ENCODE measurements at regions not wholly inside any gene's neighbourhood (a gene's known extent, or its start where the extent isn't known, plus 50 kb on each side); places are given as distances from the start of the nearest gene placed in this dataset.
"Not testable (repeated sequence)": the region's sequence is repeated elsewhere in the genome, so short reads cannot be mapped to it uniquely, and the experiment has no call there.

- no peak for DNase-seq
Measured at GRCh38 chr2:176885661-176886060, 326.9 kb upstream of the HNRNPA3 start.

GRCh38 chr2:176891105-176891504 lies 321.5 kb upstream of the HNRNPA3 start:
- no peak for DNase-seq

- DNase-seq = no peak
Measured at GRCh38 chr2:176891857-176892256, 320.7 kb upstream of the HNRNPA3 start.

- DNase-seq = no peak
Measured at GRCh38 chr2:176892676-176893226, 319.8 kb upstream of the HNRNPA3 start.

GRCh38 chr2:176895158-176895557 lies 317.4 kb upstream of the HNRNPA3 start:
- no peak for DNase-seq

GRCh38 chr2:176902454-176902853 lies 310.1 kb upstream of the HNRNPA3 start:
- no peak for DNase-seq

- not testable (repeated sequence) for DNase-seq
Measured at GRCh38 chr2:176904053-176904452, 308.5 kb upstream of the HNRNPA3 start.

GRCh38 chr2:176907341-176907740 lies 305.3 kb upstream of the HNRNPA3 start:
- no peak for DNase-seq

- no peak for DNase-seq
Measured at GRCh38 chr2:176910828-176911227, 301.8 kb upstream of the HNRNPA3 start.

- DNase-seq = no peak
Measured at GRCh38 chr2:176913955-176914354, 298.6 kb upstream of the HNRNPA3 start.

GRCh38 chr2:176914371-176914770 lies 298.2 kb upstream of the HNRNPA3 start:
- DNase-seq = no peak

GRCh38 chr2:176922545-176922944 lies 290.0 kb upstream of the HNRNPA3 start:
- not testable (repeated sequence) for DNase-seq

- DNase-seq = no peak
Measured at GRCh38 chr2:176923205-176923604, 289.4 kb upstream of the HNRNPA3 start.

- DNase-seq = no peak
Measured at GRCh38 chr2:176924909-176925534, 287.6 kb upstream of the HNRNPA3 start.

GRCh38 chr2:176926453-176926852 lies 286.1 kb upstream of the HNRNPA3 start:
- no peak for DNase-seq

- not testable (repeated sequence) for DNase-seq
Measured at GRCh38 chr2:176929387-176929786, 283.2 kb upstream of the HNRNPA3 start.

- DNase-seq = peak; percentile 87
Measured at GRCh38 chr2:176931588-176932563, 280.7 kb upstream of the HNRNPA3 start.

GRCh38 chr2:176934131-176934530 lies 278.5 kb upstream of the HNRNPA3 start:
- DNase-seq = no peak

- DNase-seq = no peak
Measured at GRCh38 chr2:176934869-176935415, 277.7 kb upstream of the HNRNPA3 start.

- no peak for DNase-seq
Measured at GRCh38 chr2:176935543-176936102, 277.0 kb upstream of the HNRNPA3 start.

- no peak for DNase-seq
Measured at GRCh38 chr2:176936410-176936809, 276.2 kb upstream of the HNRNPA3 start.

- DNase-seq = no peak
Measured at GRCh38 chr2:176944998-176945397, 267.6 kb upstream of the HNRNPA3 start.

- DNase-seq = no peak
Measured at GRCh38 chr2:176947754-176948153, 264.8 kb upstream of the HNRNPA3 start.
